SHP77 (cell line): ENCODE measurements at regions not wholly inside any gene's neighbourhood (a gene's known extent, or its start where the extent isn't known, plus 50 kb on each side); places are given as distances from the start of the nearest gene placed in this dataset.
"Not testable (repeated sequence)": the region's sequence is repeated elsewhere in the genome, so short reads cannot be mapped to it uniquely, and the experiment has no call there.

Experiments used
- DNase-seq, 2 experiments: peaks; one replicate each; lab custom pipeline; 2025; lab: John Stamatoyannopoulos, UW

DNA sequence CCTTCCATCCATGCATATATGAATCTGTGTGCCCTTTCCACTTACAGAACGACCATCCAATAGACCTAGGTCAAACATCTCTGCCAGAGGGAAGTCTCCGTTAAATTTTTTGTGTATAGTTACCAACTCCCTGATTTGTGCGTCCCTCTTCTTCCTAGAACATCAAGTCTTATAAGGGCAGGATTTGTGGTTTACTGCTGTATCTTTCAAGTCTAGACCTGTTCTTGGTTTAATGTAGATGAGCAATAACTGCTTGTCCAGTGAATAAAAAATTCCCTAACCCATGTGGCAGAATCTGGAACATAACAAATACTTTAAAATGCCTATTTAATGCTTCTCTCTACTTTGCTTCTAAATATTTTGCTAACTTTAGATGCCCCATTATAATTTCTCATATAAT, 988.8 kb downstream of the RAPGEF2 start:
- no peak for DNase-seq

DNA sequence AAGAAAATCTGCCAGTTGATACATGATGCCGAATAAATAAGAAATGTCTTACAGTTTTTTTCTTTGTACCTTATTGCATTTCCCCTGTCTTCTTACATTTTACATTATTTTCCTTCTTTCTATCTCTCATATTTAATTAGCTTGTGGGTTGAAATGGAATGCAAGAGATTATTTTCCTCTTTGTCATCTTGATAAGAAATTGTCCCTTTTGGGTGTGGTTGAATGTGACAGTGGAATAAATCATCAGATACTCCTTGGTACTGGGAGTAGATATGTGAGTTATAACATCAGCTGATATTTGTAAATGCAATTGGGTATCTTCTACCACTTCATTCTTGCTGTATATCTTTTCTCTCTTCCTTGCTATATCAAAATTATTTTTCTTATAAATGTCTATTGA, 997.4 kb downstream of the RAPGEF2 start:
- DNase-seq, result no peak

DNA sequence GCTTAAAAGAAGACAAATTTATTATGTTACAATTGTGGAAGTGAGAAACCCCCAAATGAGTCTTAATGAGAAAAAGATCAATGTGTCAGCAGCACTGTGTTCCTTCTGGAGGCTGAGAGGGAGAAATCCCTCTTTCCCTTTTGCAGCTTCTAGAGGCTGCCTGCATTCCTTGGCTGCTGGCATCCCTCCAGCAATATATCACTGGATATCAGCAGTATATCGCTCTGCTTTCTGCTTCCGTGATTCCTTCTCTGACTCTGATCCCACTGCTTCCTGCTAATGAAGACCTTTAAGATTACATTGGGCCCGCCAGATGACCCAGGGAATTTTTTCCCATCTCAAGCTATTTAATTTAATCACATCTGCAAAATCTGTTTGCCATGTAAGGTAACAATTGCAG, 1008.0 kb downstream of the RAPGEF2 start:
- DNase-seq, result no peak

DNA sequence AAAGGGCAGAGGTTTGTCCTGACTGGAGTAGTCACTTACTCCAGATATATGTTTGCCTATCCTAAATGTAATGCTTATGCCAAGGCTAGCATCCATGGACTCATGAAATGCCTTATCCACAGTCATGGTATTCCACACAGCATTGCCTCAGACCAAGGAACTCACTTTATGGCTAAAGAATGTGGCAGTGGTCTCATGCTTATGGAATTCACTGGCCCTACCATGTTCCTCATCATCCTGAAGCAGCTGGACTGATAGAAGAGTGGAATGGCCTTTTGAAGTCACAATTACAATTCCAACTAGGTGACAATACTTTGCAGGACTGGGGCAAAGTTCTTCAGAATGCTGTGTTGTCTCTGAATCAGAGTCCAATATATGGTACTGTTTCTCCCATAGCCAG, 1014.8 kb downstream of the RAPGEF2 start:
- no peak for DNase-seq

DNA sequence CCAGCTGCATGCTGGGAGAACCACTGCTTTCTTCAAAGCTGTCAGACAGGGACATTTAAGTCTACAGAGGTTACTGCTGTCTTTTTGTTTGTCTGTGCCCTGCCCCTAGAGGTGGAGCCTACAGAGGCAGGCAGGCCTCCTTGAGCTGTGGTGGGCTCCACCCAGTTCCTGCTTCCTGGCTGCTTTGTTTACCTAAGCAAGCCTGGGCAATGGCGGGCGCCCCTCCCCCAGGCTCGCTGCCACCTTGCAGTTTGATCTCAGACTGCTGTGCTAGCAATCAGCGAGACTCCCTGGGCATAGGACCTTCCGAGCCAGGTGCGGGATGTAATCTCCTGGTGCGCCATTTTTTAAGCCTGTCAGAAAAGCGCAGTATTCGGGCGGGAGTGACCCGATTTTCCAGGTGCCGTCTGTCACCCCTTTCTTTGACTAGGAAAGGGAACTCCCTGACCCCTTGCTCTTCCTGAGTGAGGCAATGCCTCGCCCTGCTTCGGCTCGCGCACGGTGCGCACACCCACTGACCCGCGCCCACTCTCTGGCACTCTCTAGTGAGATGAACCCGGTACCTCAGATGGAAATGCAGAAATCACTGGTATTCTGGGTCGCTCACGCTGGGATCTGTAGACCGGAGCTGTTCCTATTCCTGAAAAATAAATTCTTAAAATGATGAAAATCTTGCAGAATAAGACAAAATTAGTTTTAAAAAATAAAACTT, 1022.9 kb downstream of the RAPGEF2 start:
- DNase-seq, result not testable (repeated sequence)

DNA sequence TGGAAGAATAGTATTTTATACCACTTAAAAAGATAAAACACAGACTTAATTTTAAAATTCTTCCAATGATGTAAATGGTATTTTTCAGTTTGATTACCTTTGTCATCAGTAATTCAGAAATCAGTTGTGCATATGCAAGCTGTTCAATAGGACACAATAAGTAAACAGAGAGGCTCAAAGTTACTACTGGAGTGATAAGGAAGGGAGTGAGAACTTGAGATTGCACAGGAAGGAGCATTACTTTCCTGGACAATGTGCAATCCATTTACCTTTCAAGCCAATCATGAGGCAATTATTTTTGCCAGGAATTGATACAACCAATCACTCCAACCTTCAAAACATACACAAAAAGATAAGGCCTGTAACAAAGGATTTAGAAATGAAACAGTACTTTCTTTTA, 1024.3 kb downstream of the RAPGEF2 start:
- DNase-seq, result no peak

DNA sequence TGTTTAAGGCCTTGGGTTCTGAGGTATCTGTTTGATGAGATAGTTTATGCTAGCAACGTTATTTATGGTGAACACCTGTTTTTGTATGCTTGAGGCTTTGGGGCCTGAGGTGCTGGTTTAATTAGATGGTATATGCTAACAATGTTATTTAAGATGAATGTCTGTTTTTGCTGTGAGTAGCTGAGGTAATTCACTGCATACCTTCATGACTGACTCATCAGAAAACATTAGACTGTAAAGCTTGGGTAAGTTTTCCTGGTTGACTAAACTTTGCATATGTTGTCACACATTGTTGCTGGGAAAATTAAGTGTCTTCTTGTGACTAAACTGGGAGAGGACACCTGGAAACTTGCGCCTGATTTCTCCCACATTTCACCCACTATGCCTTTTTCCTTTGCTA, 1026.6 kb downstream of the RAPGEF2 start:
- DNase-seq, result no peak

DNA sequence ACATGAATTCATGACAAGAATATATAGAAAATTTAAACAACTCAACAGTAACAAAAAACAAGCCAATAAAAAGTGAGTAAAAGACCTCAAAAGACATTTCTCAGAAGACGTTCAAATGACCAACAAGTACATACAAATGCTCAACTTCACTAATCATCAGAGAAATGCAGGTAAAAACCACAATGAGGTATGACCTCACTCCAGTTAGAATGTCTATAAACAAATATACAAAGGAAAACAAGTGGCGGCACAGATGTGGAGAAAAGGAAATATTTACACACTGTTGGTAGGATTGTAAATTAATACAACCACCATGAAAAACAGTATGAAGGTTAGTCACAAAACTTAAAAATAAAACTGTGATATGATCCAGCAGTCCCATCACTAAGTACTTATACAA, 1033.1 kb downstream of the RAPGEF2 start:
- DNase-seq, result no peak

DNA sequence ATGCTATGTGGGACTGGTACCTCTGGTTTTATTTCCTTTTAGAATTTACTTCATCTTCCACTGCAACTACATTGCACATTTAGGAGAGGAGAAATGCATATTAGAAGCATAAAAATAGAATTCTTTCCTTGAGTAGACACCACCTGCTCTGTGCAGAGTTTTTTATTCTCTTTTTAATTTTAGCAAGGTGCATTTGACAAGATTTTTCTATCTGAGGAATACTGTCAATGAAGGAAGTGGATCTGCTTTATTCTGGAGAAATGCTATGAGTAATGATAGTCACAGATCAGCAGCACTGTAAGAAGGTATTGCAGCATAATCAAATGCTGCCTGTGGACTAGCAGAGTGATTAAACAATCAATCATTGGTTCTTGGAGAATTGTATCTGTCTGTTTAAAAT, 1038.3 kb downstream of the RAPGEF2 start:
- DNase-seq, result no peak

DNA sequence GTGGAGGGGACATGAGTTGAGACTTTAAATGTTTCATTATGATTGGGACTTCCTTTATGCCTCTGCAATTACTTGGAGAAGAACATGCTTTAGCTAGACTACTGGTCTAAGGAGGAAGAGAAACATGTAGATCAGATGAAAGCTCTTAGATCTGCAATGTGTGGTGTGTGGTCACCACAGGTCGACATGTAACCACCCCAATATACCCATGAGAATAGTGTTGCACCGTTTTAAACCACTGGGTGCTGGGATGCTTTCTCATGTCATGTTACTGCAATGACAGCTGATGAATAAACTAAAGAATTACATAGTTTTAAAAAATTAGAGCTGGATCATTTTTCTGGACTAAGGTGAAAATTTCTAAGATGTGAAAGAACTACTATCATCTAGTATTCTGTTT, 1039.7 kb downstream of the RAPGEF2 start:
- DNase-seq, result no peak

DNA sequence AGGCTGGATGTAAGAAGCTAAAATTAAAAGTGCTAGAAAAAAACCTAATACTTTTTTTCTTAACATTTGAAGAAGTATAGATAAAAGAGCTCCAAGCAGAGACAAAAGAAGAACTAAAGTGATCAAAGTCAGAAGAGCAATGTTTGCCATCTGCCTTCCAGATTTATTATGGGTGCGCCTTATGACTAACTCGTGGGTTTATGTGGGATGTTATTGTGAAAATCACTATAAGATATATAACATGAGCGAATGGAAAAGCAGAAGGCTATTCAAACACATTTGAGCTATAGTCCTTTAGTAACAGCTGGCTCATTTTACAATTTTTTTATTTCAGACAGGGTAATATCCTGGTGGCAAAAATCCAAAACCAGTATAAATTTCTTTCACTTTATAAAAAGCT, 1040.7 kb downstream of the RAPGEF2 start:
- DNase-seq, result no peak

DNA sequence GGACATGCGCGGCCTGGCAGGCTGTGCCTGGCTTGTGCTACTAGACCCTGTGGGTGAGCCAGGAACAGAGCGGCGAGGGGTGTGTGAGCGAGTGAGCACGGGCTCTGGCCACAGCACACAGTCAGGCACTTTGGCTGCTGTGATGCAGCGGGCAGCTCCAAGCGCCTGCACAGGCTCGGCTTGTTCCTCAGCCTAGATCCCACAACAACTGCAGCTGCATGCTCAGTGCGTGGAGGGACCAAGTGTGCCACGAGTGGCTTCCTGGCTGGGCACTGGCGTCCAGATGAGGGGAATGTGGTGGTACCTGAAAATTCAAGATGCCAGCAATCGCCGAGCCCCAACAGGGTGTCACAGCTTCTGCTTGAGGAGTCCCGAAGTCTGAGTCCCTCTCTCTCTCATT, 1056.6 kb downstream of the RAPGEF2 start:
- no peak for DNase-seq

DNA sequence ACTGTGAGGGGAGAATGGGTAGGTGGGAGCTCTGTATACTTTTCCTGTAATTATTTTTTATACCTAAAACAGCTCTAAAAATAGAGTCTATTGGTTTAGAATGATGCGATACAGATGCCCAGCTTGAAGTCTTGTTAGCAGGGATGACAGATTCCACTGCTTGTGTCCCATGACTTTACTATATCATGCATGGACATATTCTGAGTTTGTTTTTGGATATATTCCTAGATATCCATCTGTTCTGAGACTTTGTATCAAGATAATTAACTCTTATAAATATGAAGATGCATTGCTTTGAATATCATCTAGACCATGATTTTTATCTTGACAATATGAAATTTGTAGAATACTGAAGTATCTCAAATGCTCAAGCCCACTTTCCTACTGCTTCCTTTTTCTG, 1058.1 kb downstream of the RAPGEF2 start:
- DNase-seq, result no peak

DNA sequence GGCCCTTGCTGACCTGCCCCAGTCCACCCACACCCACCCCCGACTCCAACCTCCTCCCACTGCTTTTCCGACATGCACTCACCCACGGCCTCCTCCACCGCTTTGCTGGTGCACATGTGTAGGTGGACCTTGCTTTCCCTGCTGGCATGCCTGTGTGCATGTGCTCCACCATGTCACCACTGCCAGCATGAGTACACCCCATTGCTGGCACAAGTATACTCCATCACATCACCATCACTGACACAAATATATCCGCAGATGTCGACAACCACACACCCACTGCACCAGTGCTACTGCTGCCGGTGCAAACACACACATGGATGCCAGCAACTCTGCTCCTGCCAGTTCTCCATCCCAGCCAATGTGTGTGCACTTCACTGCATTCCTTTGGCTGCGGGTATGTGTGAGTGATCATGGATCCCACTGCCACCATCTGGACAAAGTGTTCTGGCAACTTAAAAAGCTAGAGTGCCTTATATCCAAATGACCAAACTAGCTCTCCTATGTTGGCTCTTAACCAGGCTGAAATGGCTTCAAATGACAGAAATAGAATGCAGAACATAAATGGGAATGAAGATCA, 1072.3 kb downstream of the RAPGEF2 start:
- DNase-seq, result no peak

DNA sequence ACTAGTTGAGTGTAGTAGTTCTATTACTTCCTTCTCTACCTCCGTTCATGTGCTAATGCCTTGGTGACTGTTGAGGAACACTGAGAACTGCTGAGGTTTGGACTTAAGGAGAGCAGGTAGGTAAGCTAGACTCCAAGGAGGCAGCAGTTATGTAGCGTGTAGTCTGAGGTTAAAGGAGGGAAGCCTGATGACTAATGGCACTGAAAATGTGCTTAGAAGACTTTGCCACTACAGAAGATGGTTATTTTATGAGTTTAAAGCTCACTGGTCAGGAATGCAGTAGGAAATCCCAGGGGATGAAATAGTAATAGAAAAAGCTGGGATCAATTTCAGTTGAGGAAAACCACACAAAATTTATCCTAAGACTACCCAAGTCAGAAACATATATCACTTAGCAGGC, 1077.3 kb downstream of the RAPGEF2 start:
- no peak for DNase-seq

DNA sequence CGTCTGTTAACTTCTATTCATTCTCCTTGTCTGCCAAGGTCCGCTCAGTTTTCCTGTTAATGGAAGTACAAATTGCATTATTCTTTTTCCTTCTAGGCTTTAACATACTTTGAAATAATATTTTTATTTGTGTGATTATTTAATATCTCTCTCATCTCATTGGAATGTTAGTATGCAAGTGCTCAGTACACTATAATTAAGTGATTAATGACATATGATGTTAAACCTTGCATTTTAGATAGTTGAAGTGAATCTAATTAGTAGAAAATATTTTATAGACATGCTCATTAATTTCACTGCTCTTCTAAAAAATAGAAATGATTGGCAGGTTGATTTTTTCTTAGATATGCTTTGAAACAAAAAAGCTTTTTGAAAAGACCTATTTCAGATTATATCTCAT, 1079.8 kb downstream of the RAPGEF2 start:
- DNase-seq, result no peak

DNA sequence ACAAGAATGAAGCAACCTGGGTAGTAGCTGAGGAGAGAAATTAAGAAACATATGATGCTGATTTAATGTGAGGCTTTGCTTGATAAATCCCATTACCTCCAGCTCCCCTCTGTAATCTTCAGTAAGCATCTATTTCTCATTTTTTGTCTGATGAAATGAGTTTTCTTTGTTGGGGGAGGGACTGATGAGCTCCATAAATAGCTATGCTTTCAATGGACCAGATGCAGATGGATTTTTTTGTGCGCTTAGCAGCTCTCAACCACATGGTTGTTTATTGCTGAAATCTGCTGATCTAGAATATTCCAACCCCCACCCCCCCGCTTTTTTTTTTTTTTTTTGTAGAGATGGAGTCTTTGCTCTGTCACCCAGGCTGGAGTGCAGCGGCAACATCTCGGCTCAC, 1082.0 kb downstream of the RAPGEF2 start:
- no peak for DNase-seq

DNA sequence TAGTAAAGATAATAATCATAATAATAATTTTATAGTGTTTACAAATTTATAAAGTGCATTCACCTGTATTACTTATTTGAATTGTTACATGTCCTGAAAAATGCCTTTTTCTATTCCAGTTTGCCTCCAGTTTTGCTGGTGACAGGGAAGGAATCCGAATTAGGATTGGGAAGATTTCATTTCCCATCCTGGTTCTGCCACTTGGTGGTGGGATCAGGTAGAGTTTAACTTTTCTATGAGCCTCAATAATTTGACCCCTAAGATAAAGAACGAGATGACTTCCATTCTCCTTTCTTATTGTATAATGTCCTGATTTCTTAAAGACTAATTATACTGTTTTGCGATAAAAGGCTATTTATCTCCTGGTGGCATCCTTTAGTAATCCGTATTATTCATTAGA, 1090.9 kb downstream of the RAPGEF2 start:
- no peak for DNase-seq

DNA sequence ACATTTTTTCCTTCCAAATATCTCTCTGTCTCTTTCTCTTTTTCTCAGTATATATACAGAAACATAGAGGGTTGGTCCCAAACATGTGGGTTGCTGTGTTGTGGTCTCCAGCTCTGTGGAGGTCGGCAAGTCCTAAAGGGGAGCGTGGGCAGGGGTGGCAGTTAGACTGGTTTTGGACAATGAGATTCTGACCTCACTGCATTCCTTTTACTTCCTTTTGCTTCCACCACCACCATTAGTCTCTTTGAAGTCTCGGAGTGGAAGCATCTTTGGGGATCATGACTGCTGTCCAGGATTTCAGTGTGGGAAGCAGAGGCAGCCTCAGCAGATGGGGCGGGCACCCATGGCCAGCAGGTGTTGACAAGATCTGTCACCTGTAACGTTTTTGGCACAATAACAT, 1091.8 kb downstream of the RAPGEF2 start:
- DNase-seq, result no peak

DNA sequence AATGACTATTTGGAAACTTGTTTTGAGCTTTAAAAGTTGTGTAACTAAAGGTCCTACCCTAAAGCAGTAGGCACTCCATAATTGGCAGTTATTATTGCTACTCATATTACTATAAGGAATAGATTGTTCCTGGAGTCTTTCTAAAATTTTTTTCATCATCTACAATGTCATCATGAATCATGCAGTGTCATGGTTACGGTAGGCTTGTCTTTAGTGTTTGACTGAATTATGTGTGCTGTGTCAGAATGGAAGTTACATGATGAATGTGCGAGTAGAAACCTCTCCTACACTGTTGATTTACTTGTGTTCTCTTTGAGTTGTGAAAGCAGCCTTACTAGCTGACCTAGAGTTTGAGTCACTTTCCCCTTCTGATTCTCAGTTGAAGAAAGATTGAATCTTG, 1099.9 kb downstream of the RAPGEF2 start:
- DNase-seq, result no peak

DNA sequence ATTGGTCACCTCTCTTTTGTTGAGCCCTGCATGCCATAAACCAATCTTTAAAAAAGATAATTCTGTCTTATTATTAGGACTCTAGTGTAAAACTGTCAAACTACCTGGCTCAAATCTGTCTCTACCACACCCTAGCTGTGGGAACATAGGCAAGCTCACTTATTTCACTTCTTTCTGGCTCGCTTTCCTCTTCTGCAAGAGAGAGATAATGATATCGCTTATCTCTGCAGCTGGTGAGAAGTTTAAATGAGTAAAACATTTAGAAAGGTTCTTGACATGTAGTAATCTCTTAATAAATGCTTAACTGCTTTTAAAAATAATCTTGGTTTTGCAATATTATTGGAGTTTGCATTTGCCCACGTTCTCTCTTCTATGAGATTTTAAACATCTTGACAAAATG, 1109.2 kb downstream of the RAPGEF2 start:
- no peak for DNase-seq

DNA sequence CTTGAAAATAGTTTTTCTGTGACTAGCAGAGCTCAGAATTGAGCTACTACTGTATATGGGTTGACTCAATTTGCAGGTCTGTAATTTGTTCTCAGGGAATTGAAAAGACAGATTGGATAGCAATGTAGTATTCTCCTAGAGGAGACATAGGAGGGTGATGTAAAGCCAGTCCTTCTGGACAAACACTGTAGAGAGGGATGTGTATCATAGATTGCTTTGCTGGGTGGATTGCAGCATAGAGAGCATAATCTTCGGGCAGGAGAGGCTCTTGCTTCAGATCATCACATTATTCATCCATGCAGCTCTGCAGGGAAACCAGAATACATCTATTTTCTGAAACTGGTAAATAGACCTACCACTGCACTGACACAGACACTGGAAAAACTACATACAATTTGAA, 1110.5 kb downstream of the RAPGEF2 start:
- no peak for DNase-seq

DNA sequence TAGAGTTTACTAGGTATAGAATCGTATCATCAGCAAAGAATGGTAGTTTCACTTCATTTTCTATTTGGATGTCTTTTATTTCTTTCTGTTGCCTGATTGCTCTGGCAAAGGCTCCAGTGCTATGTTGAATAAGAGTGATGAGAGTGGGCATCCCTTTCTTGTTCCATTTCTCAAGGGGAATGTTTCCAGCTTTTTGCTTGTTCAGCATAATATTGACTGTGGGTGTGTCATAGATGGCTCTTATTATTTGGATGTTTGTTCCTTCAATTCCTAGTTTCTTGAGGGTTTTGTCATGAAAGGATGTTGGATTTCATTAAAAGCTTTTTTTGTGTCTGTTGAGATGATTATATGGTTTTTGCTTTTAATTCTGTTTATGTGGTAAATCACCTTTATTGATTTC, 1114.5 kb downstream of the RAPGEF2 start:
- DNase-seq, result no peak

DNA sequence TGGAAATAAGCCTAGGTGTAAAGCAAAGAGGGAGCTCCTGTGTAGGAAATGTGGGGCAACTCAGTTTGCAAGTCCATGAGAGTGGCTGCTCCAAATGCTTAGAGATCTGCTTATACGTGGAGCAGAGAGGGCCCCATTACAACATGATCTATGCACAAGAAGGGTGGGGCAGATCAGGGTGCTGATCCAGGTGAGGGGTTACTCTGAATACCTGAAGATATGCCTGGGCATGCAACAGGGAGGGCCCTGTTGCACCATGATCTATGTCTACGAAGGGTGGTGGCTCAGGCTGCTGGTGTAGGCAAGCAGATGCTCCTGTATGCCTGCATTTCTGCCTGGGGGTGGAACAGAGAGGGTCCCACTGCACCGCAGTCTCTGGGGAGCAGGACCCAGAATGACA, 1121.2 kb downstream of the RAPGEF2 start:
- DNase-seq, result no peak
